Amniotic epithelial cell (primary cell): ENCODE measurements at regions not wholly inside any gene's neighbourhood (a gene's known extent, or its start where the extent isn't known, plus 50 kb on each side); places are given as distances from the start of the nearest gene placed in this dataset.
A peak's percentile ranks its signal among the peaks of the same experiment; 100 is the strongest.

Experiments
- DNase-seq: peaks from one replicate; pipeline ENCODE4 v3.0.0-alpha.2; 2010; ENCODE audit warnings: low read depth

DNA sequence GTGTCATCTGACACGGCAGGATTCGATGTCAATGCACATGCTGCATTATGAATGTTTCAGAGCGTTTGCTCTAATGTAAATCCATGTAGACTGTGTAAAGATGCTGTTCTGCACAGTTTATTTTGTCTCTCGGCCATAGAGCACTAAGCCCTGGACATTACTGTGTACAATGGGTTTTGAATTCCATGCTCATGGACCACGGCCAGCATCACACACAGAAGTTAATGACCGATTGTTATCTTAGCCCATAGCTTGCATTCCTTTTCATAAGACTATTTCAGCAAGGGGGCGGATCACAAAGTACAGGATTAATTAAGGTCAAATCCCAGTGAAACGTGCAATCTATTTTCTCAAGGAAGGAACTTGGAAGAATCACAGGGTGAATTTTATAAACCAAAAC, 286.1 kb upstream of the TENM3 start:
- peak; percentile 78 for DNase-seq

DNA sequence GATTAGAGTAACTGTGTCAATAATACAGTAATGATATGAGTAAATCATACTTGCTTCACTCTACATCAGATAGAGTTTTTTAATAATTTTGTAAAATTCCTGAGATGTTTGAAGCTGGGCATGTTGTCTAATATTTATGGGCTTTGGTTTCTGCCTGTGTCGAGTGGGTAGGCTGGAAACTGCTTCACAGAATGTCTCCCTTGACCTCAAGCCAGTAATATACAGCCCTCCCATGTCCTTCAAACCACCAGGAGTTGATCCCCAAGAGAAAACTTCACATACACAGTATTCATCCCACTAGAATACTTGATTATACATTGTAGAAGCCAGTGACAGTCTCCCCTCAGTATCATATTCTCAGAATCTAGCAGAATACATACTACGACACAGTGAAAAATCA, 284.8 kb upstream of the TENM3 start:
- DNase-seq: peak; percentile 56

DNA sequence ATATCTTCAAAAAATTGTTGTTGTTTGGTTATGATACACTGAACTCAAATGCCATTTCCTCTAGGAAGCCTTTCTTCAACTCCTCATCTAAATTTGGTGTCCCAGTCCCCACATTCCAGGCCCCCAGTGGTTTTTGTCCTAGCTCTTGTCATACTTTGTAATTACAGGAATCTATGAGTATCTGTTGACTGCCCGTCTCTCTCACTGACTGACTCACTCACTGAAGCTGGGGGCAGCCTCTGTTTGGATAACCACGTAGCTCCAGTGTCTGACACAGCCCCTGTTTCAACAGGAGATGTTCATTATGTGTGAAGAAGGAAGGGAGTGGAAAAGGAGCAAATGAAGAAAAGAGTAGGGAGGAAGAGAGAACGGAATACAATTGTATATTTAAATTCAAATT, 284.1 kb upstream of the TENM3 start:
- DNase-seq: peak; percentile 85

DNA sequence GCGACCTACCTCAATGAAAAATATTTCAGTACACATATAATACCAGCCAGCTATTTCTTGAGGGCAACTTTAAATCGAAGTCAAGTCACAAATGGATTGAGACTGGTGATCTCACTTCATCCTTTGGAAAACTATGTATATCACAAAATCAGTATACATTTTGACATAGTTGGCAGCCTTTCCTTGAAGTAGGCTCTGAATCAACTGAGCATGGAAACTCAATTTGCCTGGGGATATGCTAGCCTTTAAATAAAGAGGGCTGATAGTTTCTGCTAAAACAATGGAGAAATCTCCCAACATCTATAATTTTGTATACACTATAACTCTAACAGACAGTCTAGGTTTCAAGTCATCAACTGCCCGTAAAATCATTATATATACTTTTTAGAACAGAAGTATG, 282.8 kb upstream of the TENM3 start:
- DNase-seq: no peak

DNA sequence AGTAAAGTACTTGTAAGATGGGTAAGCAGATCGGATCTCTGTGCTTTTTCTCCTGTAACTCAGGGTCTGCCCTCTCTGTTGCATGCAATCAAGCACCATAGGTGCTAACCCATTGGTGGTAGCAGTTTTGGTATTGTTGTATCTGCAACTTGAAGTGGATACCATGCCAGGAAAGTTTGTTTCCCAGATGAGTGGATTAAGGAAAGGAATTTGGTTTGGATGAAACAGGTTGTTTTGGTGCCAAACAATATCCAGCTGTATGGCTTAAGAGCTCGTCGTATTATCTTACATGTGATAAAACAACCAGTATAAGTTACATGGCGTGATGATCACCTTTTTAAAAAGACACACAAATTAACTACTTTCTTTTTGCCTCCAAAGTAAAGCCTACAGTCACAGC, 280.9 kb upstream of the TENM3 start:
- no peak for DNase-seq

DNA sequence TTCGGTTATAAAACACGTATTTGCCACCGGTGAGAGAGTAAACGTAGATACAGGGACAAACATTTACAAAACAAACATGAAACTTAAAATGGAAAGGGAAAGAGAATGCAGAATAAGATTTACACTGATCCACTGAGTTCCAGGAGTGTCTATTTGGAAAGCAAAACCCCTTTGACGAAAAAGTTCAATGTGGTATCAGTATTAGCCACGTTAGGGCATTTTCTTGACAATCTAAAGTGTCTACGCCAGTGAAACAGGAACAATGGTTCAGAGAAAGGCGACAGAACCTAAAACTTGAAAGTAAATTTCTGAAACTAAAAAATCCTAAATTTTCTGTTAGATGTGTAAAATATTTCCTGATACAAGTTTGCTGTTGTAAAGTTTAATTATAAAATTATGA, 278.5 kb upstream of the TENM3 start:
- no peak for DNase-seq

DNA sequence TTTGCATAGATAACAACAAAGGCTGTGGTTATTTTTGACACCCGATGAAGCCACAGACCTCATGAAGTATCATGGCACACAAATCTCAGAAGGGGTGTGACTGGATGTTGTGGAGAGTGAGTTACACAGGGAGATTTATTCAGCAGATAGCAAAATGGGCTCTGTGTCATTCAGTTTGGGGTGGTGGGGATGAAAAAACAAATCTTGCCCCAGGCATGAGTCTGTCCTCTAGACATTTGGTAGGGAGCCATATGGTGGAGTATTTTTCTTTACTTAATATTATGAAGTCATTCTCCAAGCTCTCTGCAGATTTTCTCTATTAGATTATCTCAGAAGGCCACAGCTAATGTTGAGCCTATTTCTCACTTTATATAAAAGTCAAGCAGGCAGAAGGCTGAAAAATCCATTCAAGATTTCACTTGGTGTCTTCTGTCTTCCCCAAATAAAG, 277.1 kb upstream of the TENM3 start:
- peak; percentile 40 for DNase-seq

DNA sequence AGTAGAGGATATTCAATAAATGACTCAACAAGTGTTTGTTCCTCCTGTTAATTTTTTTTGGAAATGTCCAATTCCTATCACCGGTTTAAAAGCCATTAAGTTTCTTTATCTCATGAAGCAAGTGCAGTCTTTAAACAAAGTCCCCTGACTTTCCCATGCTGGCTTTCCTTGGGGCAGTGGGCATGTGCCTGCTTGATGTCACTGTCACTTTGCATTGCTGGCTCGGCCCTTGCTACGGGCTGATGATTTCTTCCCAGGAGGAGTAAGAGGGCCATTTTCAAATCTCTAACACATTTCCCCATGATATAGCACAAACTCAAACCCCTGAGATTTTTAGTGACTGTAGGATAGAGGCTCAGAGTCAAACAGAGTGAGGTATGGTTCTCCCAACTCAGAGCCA, 275.8 kb upstream of the TENM3 start:
- DNase-seq: no peak

DNA sequence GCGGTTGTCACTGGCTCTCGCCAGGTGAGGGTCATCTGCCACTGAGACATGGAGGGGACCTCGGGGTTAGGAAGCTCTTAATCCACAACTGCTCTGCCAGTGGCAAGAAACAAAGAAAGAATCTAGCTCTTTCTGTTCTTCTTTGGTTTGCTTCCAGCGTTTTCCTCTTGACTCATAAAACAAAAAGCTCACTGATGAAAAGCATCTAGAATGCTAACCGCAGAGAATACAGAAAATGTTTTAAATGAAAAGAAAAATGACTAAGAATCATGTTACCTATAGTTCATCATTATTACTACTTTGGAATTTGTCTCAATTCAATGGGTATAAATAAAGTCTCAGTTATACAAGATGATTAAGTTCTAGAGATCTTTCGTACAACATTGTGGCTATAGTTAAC, 274.8 kb upstream of the TENM3 start:
- peak; percentile 62 for DNase-seq

DNA sequence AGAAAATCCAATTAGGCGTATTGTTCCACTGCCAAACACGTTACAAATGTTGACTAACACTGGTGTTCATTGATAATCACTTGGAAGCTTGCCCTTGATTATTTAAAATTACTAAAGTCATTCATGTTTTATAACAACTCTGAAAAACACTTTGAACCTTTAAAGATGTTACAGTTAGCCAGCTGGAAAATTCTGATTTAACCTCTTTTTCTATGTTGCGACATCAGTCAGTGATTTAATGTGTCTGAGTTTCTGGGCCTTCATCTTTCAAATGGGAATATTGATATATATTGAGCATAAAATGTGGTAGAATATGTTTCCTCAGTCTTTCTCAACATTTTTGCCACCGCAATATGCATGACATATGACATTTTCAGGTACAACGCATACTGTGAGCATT, 274.1 kb upstream of the TENM3 start:
- DNase-seq: no peak

DNA sequence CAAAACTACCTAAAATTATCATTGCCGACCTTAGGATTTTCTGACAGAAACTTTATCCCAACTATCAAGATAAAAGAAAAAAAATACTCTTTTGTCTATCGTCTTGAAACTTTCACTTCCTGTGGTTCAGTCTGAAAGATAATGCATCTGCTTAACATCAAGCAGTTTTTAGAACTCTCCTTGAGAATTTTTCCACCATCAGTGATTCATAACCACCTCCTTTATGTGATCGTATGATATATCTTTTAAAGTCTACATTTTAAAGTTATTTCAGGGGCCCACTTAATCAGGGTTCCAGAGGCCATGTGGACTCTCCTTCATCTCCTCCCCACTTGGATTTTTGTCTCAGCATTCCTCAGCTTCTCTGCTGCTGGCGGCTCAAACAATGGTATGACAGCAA, 272.8 kb upstream of the TENM3 start:
- peak; percentile 79 for DNase-seq

DNA sequence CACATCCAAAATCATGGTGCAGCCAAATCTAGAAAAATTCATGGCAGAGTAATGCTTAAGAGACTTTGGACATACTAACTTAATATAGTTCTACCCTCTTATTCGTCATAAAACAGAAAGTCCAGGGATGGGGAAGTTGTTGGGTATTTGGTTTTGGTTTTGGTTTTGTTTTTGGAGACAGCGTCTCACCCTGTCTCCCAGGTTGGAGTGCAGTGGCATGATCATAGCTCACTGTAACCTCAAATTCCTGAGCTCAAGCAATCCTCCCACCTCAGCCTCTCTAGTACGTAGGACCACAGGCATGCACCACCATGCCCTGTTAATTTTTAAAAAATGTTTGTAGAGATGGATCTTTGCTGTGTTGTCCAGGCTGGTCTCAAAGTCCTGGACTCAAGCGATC, 271.8 kb upstream of the TENM3 start:
- DNase-seq: peak; percentile 41

DNA sequence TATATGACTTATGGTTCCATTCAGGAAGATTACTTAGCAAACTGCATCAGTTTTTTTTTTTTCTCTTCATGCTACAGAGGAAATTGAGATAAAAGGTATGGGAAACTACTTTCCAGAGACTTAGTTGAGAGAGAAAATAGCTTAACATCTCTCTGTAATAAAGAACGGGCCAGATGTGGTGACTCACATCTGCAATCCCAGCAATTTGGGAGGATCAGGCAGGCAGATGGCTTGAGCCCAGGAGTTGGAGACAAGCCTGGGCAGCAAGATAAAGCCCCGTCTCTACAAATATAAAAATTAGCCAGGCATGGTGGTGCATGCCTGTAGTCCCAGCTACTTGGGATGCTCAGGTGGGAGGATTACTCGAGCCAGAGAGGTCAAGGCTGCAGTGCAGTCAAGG, 271.2 kb upstream of the TENM3 start:
- peak; percentile 58 for DNase-seq

DNA sequence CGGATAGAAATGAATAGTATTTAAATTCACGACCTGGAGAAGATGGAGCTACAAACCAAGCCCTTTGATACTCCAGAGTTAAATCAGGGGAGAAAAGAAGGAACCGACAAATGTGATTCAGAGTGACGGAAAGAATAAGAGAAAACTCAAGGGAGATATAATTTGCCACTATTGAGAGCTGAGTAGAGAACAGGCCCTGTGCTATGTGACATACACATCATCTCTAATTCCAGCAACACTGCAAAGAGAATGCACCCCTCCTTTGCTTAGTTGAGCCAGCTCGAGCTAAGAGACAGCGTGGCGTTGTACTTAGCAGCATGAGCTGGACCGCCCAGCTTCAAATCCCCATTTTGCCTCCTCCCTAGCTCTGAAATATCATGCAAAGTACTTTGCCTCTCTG, 266.4 kb upstream of the TENM3 start:
- no peak for DNase-seq

DNA sequence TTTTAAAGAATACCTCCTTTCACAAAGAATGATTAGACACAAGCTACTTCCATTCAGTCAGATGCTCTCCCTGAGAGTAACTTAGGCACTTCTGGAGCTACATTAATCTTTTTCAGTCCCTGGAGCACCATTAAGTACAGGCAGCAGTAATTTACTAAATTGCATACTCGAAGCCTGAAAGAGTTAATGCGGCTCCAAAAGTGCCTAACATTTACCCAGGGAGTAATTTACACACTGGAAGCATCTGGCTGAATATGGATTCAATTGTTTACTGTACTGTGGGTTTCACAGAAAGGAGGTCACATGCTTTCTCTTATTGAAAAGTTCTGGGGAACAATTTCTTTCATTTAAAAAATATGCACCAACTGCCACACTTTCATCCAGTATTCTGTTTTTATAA, 260.8 kb upstream of the TENM3 start:
- no peak for DNase-seq

DNA sequence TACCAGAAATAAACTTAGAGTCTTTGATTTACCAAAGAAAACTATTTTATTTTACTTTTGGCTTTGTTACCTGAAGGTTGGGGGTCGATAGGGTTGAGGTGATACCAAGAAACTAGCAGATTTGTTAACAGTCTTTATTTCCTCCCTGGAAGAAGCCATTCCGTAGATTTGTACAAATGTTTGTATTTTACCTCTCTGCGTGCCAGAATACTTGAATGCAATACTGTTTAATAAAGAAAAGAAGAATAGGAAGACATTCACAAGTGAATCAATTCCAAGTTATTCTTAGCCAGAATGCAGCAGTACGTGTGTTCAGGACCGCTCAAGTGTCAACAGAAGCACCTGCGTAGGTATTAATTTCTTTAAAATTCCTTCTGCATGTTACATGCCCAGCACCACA, 260.3 kb upstream of the TENM3 start:
- no peak for DNase-seq

DNA sequence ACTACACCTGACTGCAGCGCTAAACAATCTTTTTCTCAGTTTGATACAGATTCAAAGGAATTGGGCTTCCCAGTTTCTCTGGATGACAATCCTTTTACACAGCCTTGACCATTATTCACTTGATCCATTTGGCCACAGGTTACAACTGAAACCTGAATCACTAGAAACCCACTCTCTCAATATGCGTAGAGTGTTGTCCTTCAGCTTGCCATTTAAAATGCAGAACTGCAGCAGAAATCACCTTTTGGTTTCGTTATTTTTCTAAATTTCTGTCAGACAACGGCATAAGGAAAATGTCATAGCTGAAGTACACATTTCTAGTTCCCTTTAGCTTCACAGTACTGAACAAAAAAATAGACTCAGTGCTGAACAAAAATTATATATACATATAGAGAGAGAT, 255.8 kb upstream of the TENM3 start:
- DNase-seq: no peak

DNA sequence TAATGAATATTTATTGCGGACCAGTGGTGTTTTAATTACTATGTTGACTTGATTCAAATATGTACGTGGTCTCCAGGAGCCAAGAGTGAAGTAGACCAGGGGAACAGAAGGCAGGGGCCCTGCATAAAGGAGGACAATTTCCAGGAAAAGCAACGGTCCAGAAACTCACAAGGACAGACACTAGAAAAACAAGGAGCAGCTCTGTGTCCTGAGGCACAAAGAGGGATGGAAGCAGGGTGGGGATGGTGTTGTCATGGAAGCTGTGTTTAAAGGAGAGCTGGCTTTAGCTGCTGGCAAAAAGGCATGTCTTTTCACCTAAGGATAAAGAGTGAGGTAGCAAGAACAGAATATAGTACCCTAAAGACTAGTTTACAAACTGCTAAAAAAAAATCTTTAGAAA, 254.1 kb upstream of the TENM3 start:
- DNase-seq: no peak

DNA sequence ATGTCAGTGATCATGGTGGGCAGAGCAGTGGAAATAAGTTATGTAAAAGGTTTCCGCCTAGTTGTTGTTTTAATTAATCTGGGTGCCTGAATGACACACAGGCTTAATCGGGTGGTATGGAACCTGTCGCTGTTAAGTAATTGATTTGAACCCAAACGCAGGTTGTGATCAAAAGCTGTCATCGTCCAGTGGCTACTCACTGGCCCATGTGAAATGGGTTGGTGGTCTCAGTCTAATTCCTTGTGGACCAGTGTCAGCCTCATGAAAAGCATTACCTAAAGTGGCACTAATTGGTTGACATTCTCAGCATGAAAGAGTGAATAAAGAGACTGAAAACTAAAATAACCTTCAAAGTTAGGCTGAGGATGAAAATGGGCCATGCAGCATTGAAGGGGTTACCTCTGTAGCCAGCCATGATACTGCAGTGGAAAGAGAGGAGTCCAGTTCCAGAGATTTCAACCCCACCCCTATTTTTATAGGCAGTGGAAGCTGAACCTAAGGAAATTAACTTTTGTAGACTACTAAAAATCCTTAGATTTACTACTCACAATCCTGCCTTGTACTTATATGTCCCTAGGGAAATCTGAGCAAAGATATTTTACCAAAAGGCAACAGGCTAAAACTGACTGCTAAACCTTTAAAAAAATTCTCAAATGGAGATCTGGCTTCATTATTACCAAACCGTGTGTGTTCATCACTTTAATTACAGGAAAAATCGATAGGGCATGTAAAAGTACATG, 251.7 kb upstream of the TENM3 start:
- no peak for DNase-seq

DNA sequence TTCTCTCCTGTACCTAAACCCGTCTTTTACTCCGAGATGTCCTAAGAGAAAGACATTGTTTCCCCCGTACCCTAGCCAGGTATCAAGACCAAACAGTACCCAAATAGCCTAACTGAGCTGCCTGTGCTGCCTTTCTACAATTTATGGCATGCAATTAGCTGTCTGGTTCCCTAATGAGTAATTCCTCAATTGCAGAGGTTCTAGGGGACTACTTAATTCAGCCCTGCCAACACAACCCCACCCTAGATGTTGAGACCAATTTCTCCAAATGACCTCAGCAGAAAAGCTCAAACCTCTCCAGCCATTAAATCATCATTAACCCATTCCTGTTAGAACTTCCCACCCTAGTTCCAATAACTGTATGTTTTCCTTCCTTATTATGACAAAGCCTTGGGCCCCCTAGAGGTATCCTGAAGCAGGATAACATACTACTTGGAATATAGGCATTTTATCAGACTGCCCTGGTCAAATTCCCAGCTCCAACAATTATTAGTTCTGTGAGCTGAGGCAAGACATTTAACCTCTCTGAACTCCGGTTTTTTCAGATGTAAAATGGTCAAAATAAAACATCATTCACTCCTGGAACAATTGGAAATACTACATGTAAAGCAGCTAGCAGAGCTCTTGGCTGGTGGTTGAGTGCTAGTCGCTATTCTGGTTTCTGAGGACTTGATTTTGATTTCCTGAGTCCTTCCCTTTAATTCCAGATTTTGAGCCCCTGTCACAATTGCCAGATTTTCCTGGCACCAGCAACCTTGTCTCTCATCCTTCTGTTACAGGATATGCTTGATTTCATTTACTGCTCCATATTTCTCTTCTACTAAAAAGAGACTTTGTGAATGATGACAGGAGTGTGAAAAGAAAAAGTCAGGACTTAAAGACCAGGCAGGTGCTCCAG, 244.6 kb upstream of the TENM3 start:
- no peak for DNase-seq

DNA sequence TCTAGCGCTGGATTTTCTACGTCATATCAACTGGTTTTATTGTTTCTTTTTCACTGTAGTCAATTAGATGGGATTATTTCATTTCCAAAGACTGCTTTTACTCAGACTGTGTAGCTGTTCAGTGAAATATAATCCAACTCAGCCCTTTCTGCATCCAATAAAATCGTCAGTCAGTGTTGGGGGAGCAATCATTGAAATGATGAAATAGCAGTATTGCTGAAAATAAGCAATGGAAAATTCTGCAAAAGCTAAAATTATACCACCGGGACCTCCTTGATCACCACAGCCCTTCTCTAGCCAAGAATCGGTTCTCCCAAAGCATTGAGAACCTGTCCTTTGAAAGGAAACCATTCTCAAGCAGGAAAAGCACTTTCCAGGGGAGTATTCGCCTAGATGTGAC, 243.1 kb upstream of the TENM3 start:
- no peak for DNase-seq

DNA sequence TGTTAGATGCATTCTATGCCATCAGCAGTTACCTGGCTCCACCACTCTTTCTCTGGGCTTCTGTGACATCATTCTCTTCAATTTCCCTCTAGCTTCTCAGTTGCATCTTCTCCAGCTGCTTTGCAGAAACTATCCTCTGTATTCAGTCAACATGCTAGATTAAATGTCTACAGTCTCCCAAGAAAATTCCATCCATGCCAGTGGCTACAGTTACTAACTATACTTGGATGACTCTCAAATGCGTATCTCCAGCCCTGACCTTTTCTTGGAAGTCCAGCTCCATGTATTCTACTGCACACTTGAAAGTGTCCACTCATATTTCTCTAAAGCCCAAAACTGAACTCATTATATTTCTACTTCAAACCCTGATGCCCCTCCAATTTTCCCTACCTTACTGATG, 232.3 kb upstream of the TENM3 start:
- peak; percentile 27 for DNase-seq

DNA sequence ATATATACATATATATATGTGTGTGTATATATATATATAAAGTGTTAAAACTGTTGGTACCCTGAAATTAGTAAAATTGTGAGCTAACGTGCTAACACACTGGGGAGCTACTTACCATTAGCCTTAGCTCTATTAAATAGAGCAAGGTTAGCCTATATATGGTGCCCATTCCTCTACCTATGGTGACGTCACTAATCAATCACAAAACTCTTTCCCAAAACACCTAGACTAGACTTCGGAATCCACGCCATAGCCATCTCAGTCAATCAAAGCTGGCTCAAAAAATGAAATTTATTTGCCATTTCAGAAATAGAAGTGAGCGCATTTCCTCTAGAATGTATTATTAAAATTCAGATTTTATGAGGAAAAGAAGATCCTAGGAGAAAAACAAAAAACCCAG, 229.0 kb upstream of the TENM3 start:
- no peak for DNase-seq

DNA sequence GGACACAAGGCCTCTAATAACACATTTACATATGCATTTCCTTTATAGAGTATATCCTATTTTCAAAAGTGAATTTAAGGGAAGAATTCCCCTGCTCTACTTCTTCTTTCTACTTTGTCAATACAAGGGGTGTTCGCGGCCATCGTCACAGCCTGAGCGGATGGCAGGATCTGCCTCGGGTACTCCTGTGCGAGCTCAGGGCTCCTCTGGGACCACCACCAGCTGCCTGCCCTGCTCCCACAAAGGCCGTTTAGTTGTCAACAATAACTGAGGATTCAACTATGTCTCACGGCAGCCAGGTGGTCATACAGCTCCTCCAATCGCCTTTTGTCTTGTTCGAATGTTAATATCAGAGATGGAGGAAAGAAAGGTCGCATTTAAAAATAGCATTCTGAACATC, 228.2 kb upstream of the TENM3 start:
- no peak for DNase-seq
